MM.1S (cell line): ENCODE measurements at regions not wholly inside any gene's neighbourhood (a gene's known extent, or its start where the extent isn't known, plus 50 kb on each side); places are given as distances from the start of the nearest gene placed in this dataset.

Source experiments
- DNase-seq: peaks from one replicate; pipeline ENCODE4 v3.0.0-alpha.2; 2015
- H2AFZ ChIP-seq: fragments of 300-600 bp; sonication (generic); 2 replicates; pipeline ENCODE4 v1.6.0; 2016; ENCODE audit warnings: antibody characterized with exemption, low read length
- H3F3A ChIP-seq: fragments of 300-600 bp; sonication (generic); 2 replicates; pipeline ENCODE4 v1.6.1; 2016; ENCODE audit warnings: mild to moderate bottlenecking, antibody characterized with exemption, low read length, moderate library complexity, mixed read lengths; ENCODE audit not compliant: insufficient read depth
- H3K27ac ChIP-seq: fragments of 300-600 bp; sonication (generic); 2 replicates; pipeline ENCODE4 v1.5.1; 2016; ENCODE audit warnings: mild to moderate bottlenecking, low read length
- H3K27me3 ChIP-seq: fragments of 300-600 bp; sonication (generic); replicated peaks from 2 replicates; pipeline ENCODE4 v1.6.0; 2016; ENCODE audit warnings: low read length; ENCODE audit not compliant: insufficient read depth
- H3K36me3 ChIP-seq: fragments of 300-600 bp; sonication (generic); replicated peaks from 2 replicates; pipeline ENCODE4 v1.6.1; 2016; ENCODE audit warnings: mild to moderate bottlenecking, low read length, mixed read lengths; ENCODE audit not compliant: insufficient read depth
- H3K4me1 ChIP-seq: fragments of 300-600 bp; sonication (generic); 2 replicates; pipeline ENCODE4 v1.6.1; 2016; ENCODE audit warnings: low read length, mixed read lengths
- H3K4me2 ChIP-seq: fragments of 300-600 bp; sonication (generic); 2 replicates; pipeline ENCODE4 v1.6.0; 2016; ENCODE audit warnings: low read depth, low read length
- H3K4me3 ChIP-seq: fragments of 300-600 bp; sonication (generic); 2 replicates; pipeline ENCODE4 v1.5.1; 2016; ENCODE audit warnings: low read length, mixed read lengths
- H3K79me2 ChIP-seq: fragments of 300-600 bp; sonication (generic); 2 replicates; pipeline ENCODE4 v1.6.1; 2016; ENCODE audit warnings: mixed run types, low read length, mixed read lengths
- H3K9ac ChIP-seq: fragments of 300-600 bp; sonication (generic); 2 replicates; pipeline ENCODE4 v1.6.1; 2016; ENCODE audit warnings: low read length, mixed read lengths
- H3K9me2 ChIP-seq: fragments of 300-600 bp; sonication (generic); replicated peaks from 2 replicates; pipeline ENCODE4 v1.6.1; 2016; ENCODE audit warnings: mild to moderate bottlenecking, low read length, mixed read lengths; ENCODE audit not compliant: insufficient read depth
- H3K9me3 ChIP-seq: fragments of 300-600 bp; sonication (generic); replicated peaks from 2 replicates; pipeline ENCODE4 v1.6.1; 2016; ENCODE audit warnings: mild to moderate bottlenecking, low read length, mixed read lengths; ENCODE audit not compliant: insufficient read depth
- H4K20me1 ChIP-seq: fragments of 300-600 bp; sonication (generic); 2 replicates; pipeline ENCODE4 v1.6.1; 2016; ENCODE audit warnings: mild to moderate bottlenecking, low read length, moderate library complexity, mixed read lengths; ENCODE audit not compliant: insufficient read depth
- CTCF ChIP-seq: fragments of 300-600 bp; sonication (generic); IDR thresholded peaks from 2 replicates; pipeline ENCODE4 v1.5.1; 2016; ENCODE audit warnings: antibody characterized with exemption, low read length, mixed read lengths
- EZH2 ChIP-seq: fragments of 300-600 bp; sonication (generic); optimal IDR thresholded peaks from 2 replicates; pipeline ENCODE3; 2017; ENCODE audit warnings: low read depth, mild to moderate bottlenecking, antibody characterized with exemption, low read length, mixed read lengths
- EZH2phosphoT487 ChIP-seq: fragments of 300-600 bp; sonication (generic); IDR thresholded peaks from 2 replicates; pipeline ENCODE4 v1.6.1; 2018; ENCODE audit warnings: antibody characterized with exemption, low read length

GRCh38 chr11:69936771-69937170, 117.6 kb upstream of the FGF3 start:
- H3F3A ChIP-seq: no peaks in the 10 kb centered on the region
- no peak overlapping the region for H3K9ac ChIP-seq
- H2AFZ ChIP-seq: no peak overlapping the region
- H3K4me1 ChIP-seq: no peaks in the 10 kb centered on the region
- no peaks in the 10 kb centered on the region for H3K36me3 ChIP-seq
- DNase-seq: no peak
- H3K27me3 ChIP-seq: peaks cover 93% of the 10 kb centered on the region
- H3K4me2 ChIP-seq: no peak overlapping the region
- no peak overlapping the region for H3K4me3 ChIP-seq
- H4K20me1 ChIP-seq: no peaks in the 10 kb centered on the region
- no peak overlapping the region for H3K27ac ChIP-seq
- no peaks in the 10 kb centered on the region for H3K9me3 ChIP-seq
- TF ChIP-seq EZH2: no peak
- no peak for TF ChIP-seq EZH2phosphoT487
- no peak for TF ChIP-seq CTCF
- no peaks in the 10 kb centered on the region for H3K79me2 ChIP-seq
- H3K9me2 ChIP-seq: no peaks in the 10 kb centered on the region

DNA sequence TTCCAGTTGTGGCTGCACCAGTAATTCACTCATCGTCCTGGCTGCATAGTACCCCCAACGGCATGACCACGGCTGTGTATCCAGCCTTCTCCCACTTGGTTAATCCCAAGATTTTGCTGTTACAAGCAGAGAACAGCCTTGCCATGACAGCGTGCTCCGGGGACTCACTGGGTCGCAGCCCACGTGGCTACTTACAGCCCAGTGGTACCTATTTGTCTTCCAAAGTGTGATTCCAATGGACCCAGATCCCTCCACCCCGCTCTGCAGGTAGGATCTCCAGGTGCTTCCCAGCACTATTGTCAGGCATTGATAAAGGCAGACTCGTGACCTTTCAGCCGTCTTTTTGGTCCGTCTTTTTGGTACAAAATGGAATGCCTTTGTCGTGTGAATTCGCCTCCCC, 119.0 kb upstream of the FGF3 start:
- Histone ChIP-seq H3K4me2 (no peak overlapping the region), H3K36me3 (no peaks in the 10 kb centered on the region), H3K9me2 (no peaks in the 10 kb centered on the region), H3K79me2 (no peaks in the 10 kb centered on the region), H3K4me1 (no peaks in the 10 kb centered on the region), H3K9ac (no peak overlapping the region), H3K4me3 (no peak overlapping the region), H4K20me1 (no peaks in the 10 kb centered on the region), H3F3A (no peaks in the 10 kb centered on the region), H3K27ac (no peak overlapping the region), H2AFZ (no peak overlapping the region), H3K9me3 (no peaks in the 10 kb centered on the region), H3K27me3 (peaks cover 93% of the 10 kb centered on the region)
- no peak for DNase-seq
- no peak for TF ChIP-seq EZH2phosphoT487
- TF ChIP-seq EZH2: no peak
- TF ChIP-seq CTCF: no peak

GRCh38 chr11:69939551-69940245, 120.5 kb upstream of the FGF3 start:
- Histone ChIP-seq H3F3A (no peaks in the 10 kb centered on the region), H4K20me1 (no peaks in the 10 kb centered on the region), H3K4me1 (no peaks in the 10 kb centered on the region), H2AFZ (no peak overlapping the region), H3K4me3 (no peak overlapping the region), H3K27ac (no peak overlapping the region), H3K9ac (no peak overlapping the region), H3K36me3 (no peaks in the 10 kb centered on the region), H3K9me3 (no peaks in the 10 kb centered on the region), H3K4me2 (no peak overlapping the region), H3K9me2 (no peaks in the 10 kb centered on the region), H3K79me2 (no peaks in the 10 kb centered on the region), H3K27me3 (peaks cover 94% of the 10 kb centered on the region)
- TF ChIP-seq EZH2 (no peak), CTCF (no peak), EZH2phosphoT487 (no peak)
- no peak for DNase-seq
